ENCODE measurements at regions not wholly inside any gene's neighbourhood (a gene's known extent, or its start where the extent isn't known, plus 50 kb on each side); places are given as distances from the start of the nearest gene placed in this dataset.

GRCh38 chr9:103809745-103810144 is 284.4 kb upstream of the SMC2 start:
- CTCF ChIA-PET: no interaction called here
- H3K27me3 ChIP-seq (ENCODE audit: control insufficient read depth, insufficient read depth, low read length): no peaks in the 10 kb centered on the region
- POLR2A ChIA-PET: no interaction called here
- H3K36me3 ChIP-seq (ENCODE audit: control insufficient read depth, insufficient read depth, low read length): no peaks in the 10 kb centered on the region
- DNase-seq (ENCODE audit: low read depth): no peak
- TF ChIP-seq, protein P1, sequence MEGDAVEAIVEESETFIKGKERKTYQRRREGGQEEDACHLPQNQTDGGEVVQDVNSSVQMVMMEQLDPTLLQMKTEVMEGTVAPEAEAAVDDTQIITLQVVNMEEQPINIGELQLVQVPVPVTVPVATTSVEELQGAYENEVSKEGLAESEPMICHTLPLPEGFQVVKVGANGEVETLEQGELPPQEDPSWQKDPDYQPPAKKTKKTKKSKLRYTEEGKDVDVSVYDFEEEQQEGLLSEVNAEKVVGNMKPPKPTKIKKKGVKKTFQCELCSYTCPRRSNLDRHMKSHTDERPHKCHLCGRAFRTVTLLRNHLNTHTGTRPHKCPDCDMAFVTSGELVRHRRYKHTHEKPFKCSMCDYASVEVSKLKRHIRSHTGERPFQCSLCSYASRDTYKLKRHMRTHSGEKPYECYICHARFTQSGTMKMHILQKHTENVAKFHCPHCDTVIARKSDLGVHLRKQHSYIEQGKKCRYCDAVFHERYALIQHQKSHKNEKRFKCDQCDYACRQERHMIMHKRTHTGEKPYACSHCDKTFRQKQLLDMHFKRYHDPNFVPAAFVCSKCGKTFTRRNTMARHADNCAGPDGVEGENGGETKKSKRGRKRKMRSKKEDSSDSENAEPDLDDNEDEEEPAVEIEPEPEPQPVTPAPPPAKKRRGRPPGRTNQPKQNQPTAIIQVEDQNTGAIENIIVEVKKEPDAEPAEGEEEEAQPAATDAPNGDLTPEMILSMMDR (IDR thresholded peaks at IDR 0.05; ENCODE audit: insufficient read depth, low read depth, low read length): no peak
- no peak overlapping the region for H3K4me3 ChIP-seq (ENCODE audit: low read depth, low read length)

DNA sequence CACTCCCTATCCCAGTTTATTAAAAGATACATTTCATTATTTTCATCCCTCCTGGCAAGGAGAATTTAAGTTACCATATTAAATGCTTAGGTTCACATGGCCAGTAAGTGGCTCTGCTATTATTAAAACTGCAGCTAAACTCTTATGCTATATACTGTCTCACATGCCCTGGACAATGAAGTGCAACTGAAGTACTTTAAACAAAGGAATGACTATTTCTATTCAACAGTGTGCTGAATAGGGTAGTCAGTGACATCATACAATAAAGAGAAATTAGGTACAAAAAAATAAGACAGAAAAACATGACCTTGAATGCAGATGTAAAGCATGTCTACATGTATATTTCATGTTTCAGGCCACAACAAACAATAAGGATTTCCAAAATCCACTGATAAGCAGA is 282.6 kb upstream of the SMC2 start:
- CTCF ChIA-PET: no interaction called here
- no peaks in the 10 kb centered on the region for H3K36me3 ChIP-seq (ENCODE audit: control insufficient read depth, insufficient read depth, low read length)
- POLR2A ChIA-PET: no interaction called here
- H3K4me3 ChIP-seq (ENCODE audit: low read depth, low read length): no peak overlapping the region
- TF ChIP-seq, protein P1 (IDR thresholded peaks at IDR 0.05; ENCODE audit: insufficient read depth, low read depth, low read length): no peak
- H3K27me3 ChIP-seq (ENCODE audit: control insufficient read depth, insufficient read depth, low read length): no peaks in the 10 kb centered on the region
- no peak for DNase-seq (ENCODE audit: low read depth)

DNA sequence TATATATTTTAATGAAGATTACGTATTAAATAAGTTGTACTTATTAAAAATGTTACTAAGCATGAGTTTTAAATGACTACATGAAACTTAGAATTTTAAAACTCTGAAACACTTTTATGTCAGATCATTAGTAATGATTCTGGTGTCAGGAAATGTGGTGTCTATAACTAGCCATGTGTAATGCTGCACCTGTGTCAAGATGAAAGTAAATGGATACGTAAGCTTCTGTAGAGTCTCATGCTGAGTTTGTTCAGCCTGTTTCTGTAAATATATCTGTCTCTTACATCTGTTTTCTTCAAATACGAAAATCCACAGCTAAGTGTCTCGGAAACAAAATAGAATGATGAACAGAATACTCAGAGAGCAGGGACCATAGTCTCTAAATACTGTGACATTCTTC is 278.0 kb upstream of the SMC2 start:
- no peak for DNase-seq (ENCODE audit: low read depth)
- H3K27me3 ChIP-seq (ENCODE audit: control insufficient read depth, insufficient read depth, low read length): no peaks in the 10 kb centered on the region
- ChIA-PET CTCF (no interaction called here), POLR2A (no interaction called here)
- H3K36me3 ChIP-seq (ENCODE audit: control insufficient read depth, insufficient read depth, low read length): no peaks in the 10 kb centered on the region
- TF ChIP-seq, protein P1 (IDR thresholded peaks at IDR 0.05; ENCODE audit: insufficient read depth, low read depth, low read length): no peak
- no peak overlapping the region for H3K4me3 ChIP-seq (ENCODE audit: low read depth, low read length)

DNA sequence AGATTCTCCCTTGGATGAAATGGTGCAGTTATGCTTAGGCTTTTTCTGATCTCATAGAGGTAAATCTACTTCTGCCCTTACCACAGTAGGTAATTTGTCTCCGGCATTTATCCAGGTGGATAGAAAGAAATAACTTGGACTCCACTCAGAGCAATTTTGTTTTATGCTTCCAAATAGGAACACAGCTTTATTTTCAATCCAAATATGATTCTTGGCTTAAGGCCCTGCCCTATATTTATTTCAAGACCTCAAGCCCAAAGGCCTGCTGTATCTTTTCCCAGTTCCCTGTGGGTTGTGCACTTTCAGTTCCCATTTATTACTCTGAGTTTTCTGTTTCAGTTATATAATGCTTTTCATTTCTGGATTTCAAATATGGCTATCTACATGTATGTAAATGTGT is 274.2 kb upstream of the SMC2 start:
- ChIA-PET CTCF (no interaction called here), POLR2A (no interaction called here)
- DNase-seq (ENCODE audit: low read depth): no peak
- TF ChIP-seq, protein P1 (IDR thresholded peaks at IDR 0.05; ENCODE audit: insufficient read depth, low read depth, low read length): no peak
- Histone ChIP-seq H3K36me3 (ENCODE audit: control insufficient read depth, insufficient read depth, low read length) (no peaks in the 10 kb centered on the region), H3K4me3 (ENCODE audit: low read depth, low read length) (no peak overlapping the region), H3K27me3 (ENCODE audit: control insufficient read depth, insufficient read depth, low read length) (no peaks in the 10 kb centered on the region)

- no peaks in the 10 kb centered on the region for H3K27me3 ChIP-seq (ENCODE audit: control insufficient read depth, insufficient read depth, low read length)
- ChIA-PET CTCF (no interaction called here), POLR2A (no interaction called here)
- no peak overlapping the region for H3K4me3 ChIP-seq (ENCODE audit: low read depth, low read length)
- TF ChIP-seq, protein P1 (IDR thresholded peaks at IDR 0.05; ENCODE audit: insufficient read depth, low read depth, low read length): no peak
- DNase-seq (ENCODE audit: low read depth): no peak
- H3K36me3 ChIP-seq (ENCODE audit: control insufficient read depth, insufficient read depth, low read length): no peaks in the 10 kb centered on the region
These were observed 273.0 kb upstream of the SMC2 start for GRCh38 chr9:103821115-103821514.
